Tibial nerve (tissue), 4 donors: ENCODE measurements at regions not wholly inside any gene's neighbourhood (a gene's known extent, or its start where the extent isn't known, plus 50 kb on each side); places are given as distances from the start of the nearest gene placed in this dataset. TPM values are rescaled to one million over a fixed set of nuclear protein-coding genes. Genes with fewer than 3 reads are reported as not detected.

Source experiments
- DNase-seq, 2 donors: peaks; one replicate each; pipeline ENCODE4 v3.0.0-alpha.2; 2019; ENCODE audit warnings: low spot score in 2 of 2
- H3K27ac ChIP-seq, 4 donors: fragments of 200-600 bp; sonication (generic) in 3 of 4; one replicate each; pipeline ENCODE4 v1.5.1; 2017 to 2019; ENCODE audit warnings: mild to moderate bottlenecking in 1 of 4
- H3K27me3 ChIP-seq, 2 donors: fragments of 200-600 bp; sonication (generic) in 1 of 2; one replicate each; pipeline versions ENCODE4 v1.5.1 to v1.6.0; 2017 to 2019
- H3K36me3 ChIP-seq, 3 donors: fragments of 200-600 bp; sonication (generic); one replicate each; pipeline ENCODE4 v1.5.1; 2018 to 2019
- H3K4me1 ChIP-seq, 4 donors: fragments of 200-600 bp; sonication (generic) in 3 of 4; one replicate each; pipeline ENCODE4 v1.5.1; 2017 to 2019
- H3K4me3 ChIP-seq, 4 donors: fragments of 200-600 bp; sonication (generic) in 3 of 4; one replicate each; pipeline ENCODE4 v1.5.1; 2017 to 2019; ENCODE audit warnings: mild to moderate bottlenecking in 1 of 4, moderate library complexity in 1 of 4
- H3K9me3 ChIP-seq, 4 donors: fragments of 200-600 bp; sonication (generic) in 3 of 4; one replicate each; pipeline ENCODE4 v1.5.1; 2017 to 2019
- CTCF ChIP-seq, 5 experiments: fragments of 200-600 bp in 3 of 5; fragments of 450-650 bp in 2 of 5; sonication (generic) in 3 of 5; IDR thresholded peaks; one replicate each; pipeline ENCODE4 v1.5.1; 2016 to 2019; ENCODE audit warnings: antibody characterized with exemption in 5 of 5, mild to moderate bottlenecking in 3 of 5, moderate library complexity in 2 of 5
- EP300 ChIP-seq, 2 donors: sonication (generic); formaldehyde crosslinking; IDR thresholded peaks; one replicate each; pipeline ENCODE4 v1.6.1; 2017; ENCODE audit warnings: antibody characterized with exemption in 2 of 2, mild to moderate bottlenecking in 1 of 2
- POLR2A ChIP-seq, 2 donors: fragments of 450-650 bp; IDR thresholded peaks; one replicate each; pipeline ENCODE4 v1.6.1; 2017; ENCODE audit warnings: antibody characterized with exemption in 2 of 2, mild to moderate bottlenecking in 2 of 2, moderate library complexity in 2 of 2
- WGBS, 2 donors: methylation state at CpG; one replicate each; pipeline ENCODE4 v1.1.5; 2018; 5-methylcytosine and 5-hydroxymethylcytosine counted together
- small RNA-seq: library from RNA; depleted of rRNA; stranded (forward); fragments of <200 nt; gene quantifications from one replicate; pipeline ENCODE3, GENCODE V24; 2016

GRCh38 chr5:73998489-73998888 lies 372.5 kb downstream of the ARHGEF28 start:
- Histone ChIP-seq H3K4me3 (no peak overlapping the region), H3K4me1 (no peaks in the 10 kb centered on the region), H3K27me3 (no peaks in the 10 kb centered on the region), H3K36me3 (no peaks in the 10 kb centered on the region), H3K9me3 (no peaks in the 10 kb centered on the region), H3K27ac (no peak overlapping the region)
- no peak for DNase-seq
- no peak for TF ChIP-seq CTCF (IDR thresholded peaks at IDR 0.05)
- no peak for TF ChIP-seq EP300 (IDR thresholded peaks at IDR 0.05)
- no peak for TF ChIP-seq POLR2A (IDR thresholded peaks at IDR 0.05)
- WGBS, 2 donors: 37 to 49% methylated on average over 4 of the region's 4 CpGs

- Histone ChIP-seq H3K27ac (no peak overlapping the region), H3K4me3 (no peak overlapping the region), H3K9me3 (no peaks in the 10 kb centered on the region), H3K4me1 (no peaks in the 10 kb centered on the region), H3K27me3 (no peaks in the 10 kb centered on the region), H3K36me3 (no peaks in the 10 kb centered on the region)
- TF ChIP-seq POLR2A (IDR thresholded peaks at IDR 0.05) (no peak), CTCF (IDR thresholded peaks at IDR 0.05) (no peak), EP300 (IDR thresholded peaks at IDR 0.05) (no peak)
- DNase-seq: no peak
These were observed 372.0 kb downstream of the ARHGEF28 start for GRCh38 chr5:73997960-73998359.

- WGBS, 2 donors: 72 to 84% methylated on average over 2 of the region's 2 CpGs
- no peaks in the 10 kb centered on the region for H3K4me1 ChIP-seq
These were observed 370.3 kb downstream of the ARHGEF28 start for GRCh38 chr5:73996151-73996755.

GRCh38 chr5:73994963-73995362 lies 369.0 kb downstream of the ARHGEF28 start:
- Histone ChIP-seq H3K9me3 (no peaks in the 10 kb centered on the region), H3K27ac (no peak overlapping the region), H3K36me3 (no peaks in the 10 kb centered on the region), H3K4me1 (no peaks in the 10 kb centered on the region), H3K4me3 (no peak overlapping the region), H3K27me3 (no peaks in the 10 kb centered on the region)
- TF ChIP-seq CTCF (IDR thresholded peaks at IDR 0.05) (no peak), EP300 (IDR thresholded peaks at IDR 0.05) (no peak), POLR2A (IDR thresholded peaks at IDR 0.05) (no peak)
- WGBS, 2 donors: 71 to 82% methylated on average over 2 of the region's 2 CpGs
- DNase-seq: no peak

More at GRCh38 chr5:73996151-73996755, 370.3 kb downstream of the ARHGEF28 start:
- Histone ChIP-seq H3K9me3 (no peaks in the 10 kb centered on the region), H3K36me3 (no peaks in the 10 kb centered on the region), H3K27me3 (no peaks in the 10 kb centered on the region), H3K27ac (no peak overlapping the region), H3K4me3 (no peak overlapping the region)
- no peak for DNase-seq
- TF ChIP-seq EP300 (IDR thresholded peaks at IDR 0.05) (no peak), POLR2A (IDR thresholded peaks at IDR 0.05) (no peak), CTCF (IDR thresholded peaks at IDR 0.05) (no peak)

Small RNA genes lying in the stretch of these regions (small RNA-seq; reads per million reads assigned to genes)
- not detected for gene RN7SL814P
